GM10248 (cell line): ENCODE measurements at regions not wholly inside any gene's neighbourhood (a gene's known extent, or its start where the extent isn't known, plus 50 kb on each side); places are given as distances from the start of the nearest gene placed in this dataset.
"Not testable (repeated sequence)": the region's sequence is repeated elsewhere in the genome, so short reads cannot be mapped to it uniquely, and the experiment has no call there.

ENCODE experiments used
- CTCF ChIA-PET: fragments of 300-600 bp; sonication (Branson Sonifier 250); formaldehyde crosslinking; extraction: SDS; loops from one replicate; lab custom pipeline; 2021; ENCODE audit warnings: antibody characterized with exemption; lab: Yijun Ruan, JAX
- POLR2A ChIA-PET: fragments of 350-650 bp; sonication (Branson Sonifier 250); formaldehyde crosslinking; extraction: SDS; loops from one replicate; lab custom pipeline; 2020; ENCODE audit warnings: antibody characterized with exemption; lab: Yijun Ruan, JAX
- DNase-seq: peaks from one replicate; pipeline ENCODE4 v3.0.0; 2012; ENCODE audit errors: extremely low spot score
- TF ChIP-seq, protein P1 (sequence below): IDR thresholded peaks from 2 replicates; pipeline ENCODE4 v1.5.1; 2012; ENCODE audit warnings: mild to moderate bottlenecking, low read depth; ENCODE audit errors: extremely low read depth, missing control alignments, control extremely low read depth

DNA sequence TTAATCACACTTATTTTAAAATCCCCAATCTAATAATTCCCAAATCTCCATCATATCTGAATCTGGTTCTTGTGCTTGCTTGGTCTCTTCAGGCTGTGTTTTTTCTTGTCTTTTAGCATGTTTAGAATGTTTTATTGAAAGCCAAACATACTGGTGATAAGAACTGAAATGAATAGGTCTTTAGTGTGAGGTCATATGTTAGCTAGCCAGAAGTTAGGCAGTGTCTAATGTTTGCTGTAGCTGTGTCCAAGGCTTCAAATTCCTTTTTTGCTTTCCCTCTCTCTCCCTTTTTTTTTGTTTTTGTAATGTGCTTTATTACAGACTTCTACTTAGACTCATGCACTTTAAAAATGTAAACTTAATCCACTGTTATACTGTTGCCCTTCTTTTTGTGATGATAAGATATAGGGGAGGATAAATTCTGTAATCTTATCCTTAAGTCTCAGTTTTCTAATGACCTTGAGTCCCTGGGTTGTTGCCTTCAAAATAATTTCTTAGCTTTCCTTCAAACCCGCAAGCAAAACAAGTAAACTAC lies 725.1 kb downstream of the BRINP3 start:
- TF ChIP-seq, protein P1, sequence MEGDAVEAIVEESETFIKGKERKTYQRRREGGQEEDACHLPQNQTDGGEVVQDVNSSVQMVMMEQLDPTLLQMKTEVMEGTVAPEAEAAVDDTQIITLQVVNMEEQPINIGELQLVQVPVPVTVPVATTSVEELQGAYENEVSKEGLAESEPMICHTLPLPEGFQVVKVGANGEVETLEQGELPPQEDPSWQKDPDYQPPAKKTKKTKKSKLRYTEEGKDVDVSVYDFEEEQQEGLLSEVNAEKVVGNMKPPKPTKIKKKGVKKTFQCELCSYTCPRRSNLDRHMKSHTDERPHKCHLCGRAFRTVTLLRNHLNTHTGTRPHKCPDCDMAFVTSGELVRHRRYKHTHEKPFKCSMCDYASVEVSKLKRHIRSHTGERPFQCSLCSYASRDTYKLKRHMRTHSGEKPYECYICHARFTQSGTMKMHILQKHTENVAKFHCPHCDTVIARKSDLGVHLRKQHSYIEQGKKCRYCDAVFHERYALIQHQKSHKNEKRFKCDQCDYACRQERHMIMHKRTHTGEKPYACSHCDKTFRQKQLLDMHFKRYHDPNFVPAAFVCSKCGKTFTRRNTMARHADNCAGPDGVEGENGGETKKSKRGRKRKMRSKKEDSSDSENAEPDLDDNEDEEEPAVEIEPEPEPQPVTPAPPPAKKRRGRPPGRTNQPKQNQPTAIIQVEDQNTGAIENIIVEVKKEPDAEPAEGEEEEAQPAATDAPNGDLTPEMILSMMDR: no peak
- ChIA-PET POLR2A (no interaction called here), CTCF (interaction anchor here (1.1 kb wide), 1 partner anchor 10 kb away, joined by 3 read pairs; no protein-coding TSS in a partner anchor)
- no peak for DNase-seq

DNA sequence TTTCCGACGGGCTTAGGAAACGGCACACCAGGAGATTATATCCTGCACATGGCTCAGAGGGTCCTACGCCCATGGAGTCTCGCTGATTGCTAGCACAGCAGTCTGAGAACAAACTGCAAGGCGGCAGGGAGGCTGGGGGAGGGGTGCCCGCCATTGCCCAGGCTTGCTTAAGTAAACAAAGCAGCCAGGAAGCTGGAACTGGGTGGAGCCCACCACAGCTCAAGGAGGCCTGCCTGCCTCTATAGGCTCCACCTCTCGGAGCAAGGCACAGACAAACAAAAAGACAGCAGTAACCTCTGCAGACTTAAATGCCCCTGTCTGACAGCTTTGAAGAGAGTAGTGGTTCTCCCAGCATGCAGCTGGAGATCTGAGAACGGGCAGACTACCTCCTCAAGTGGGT lies 722.6 kb downstream of the BRINP3 start:
- POLR2A ChIA-PET, CTCF ChIA-PET, DNase-seq: not testable (repeated sequence)

DNA sequence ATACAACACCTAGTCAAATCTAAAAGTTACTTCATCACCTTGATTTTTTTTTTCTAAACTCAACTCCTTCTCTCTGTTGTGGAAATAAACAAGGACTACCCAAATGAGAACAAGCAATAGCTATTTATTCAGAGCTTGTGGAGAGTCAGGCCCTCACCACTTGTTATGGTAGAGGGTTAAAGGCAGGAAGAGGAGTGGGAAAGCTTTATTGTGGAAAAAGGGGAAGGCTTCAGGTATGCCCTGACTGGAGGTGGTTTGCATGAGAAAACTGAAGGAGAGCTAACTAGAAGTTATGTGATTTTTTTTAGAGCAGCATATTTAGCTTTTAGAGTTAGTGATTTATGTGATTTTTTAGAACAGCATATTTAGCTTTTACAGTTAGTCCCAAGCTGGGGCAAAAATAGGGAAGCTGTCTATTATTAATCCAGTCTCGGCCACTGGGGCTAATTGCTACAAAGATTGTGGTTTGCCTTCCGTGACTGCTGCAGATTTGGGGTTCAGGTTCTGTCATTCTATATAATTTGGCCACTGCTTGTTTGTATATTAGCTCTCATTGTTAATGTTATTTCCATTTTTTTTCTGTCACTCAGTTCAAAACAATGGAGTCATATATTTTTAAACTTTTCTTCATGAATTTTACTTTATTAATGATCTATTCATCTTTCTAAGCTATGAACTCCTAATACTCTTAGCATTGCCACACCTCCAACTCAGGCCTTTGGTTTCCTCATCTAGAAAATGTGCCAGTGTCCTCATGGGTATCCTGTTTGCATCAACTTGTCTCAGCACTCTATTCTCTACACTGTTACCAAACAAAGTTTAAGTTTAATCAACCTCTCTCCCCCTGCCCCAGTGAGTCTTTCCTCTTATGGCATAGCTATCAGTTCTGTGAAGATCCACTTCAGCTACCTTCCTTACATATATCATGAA lies 713.0 kb downstream of the BRINP3 start:
- CTCF ChIA-PET: interaction anchor here (3.5 kb wide), 1 partner anchor 20 kb away, joined by 10 read pairs; no protein-coding TSS in a partner anchor
- POLR2A ChIA-PET: no interaction called here
- TF ChIP-seq, protein P1: no peak
- DNase-seq: no peak

DNA sequence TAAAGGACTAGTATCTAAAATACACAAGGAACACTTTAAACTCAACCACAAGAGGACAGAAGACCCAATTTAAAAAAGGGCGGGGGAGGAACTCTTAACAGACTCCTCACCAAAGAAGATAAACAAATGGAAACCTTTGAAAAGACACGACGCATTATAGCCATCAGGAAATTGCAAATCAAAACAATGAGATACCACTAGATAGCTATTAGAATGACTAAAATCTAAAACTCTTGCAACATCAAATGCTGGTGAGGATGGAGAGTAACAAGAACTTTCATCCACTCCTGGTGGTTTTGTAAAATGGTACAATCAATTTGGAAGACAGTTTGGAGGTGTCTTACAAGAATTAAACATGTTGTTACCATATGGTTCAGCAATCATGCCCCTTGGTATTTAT lies 708.2 kb downstream of the BRINP3 start:
- CTCF ChIA-PET: no interaction called here
- DNase-seq: no peak
- TF ChIP-seq, protein P1: no peak
- POLR2A ChIA-PET: no interaction called here

DNA sequence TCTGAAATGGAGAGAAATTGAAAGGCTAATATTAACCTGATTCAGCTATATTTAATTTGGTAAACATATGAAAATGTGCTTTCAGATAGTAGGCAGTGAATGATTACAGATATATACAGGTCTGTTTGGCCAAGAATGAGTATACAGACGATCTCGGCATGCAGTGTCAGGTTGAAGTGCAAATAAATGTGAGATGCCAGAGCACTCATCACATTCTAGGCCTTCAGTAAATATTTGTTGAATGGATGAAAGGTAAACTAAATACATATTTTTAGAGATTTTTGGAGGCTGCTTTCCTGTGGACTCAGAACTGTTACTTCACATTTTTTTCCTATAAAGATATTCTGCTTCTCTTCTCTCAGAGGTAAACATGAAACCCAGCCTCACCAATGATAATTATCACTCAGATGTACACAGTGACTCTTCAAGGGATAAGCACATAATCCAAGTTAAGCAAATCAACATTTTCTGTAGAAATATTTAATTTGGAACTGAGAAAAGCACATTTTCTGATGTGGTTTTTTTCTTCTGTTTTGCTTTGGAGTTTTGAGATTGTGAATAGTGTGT lies 702.9 kb downstream of the BRINP3 start:
- TF ChIP-seq, protein P1: no peak
- DNase-seq: no peak
- CTCF ChIA-PET: interaction anchor here (0.9 kb wide), 1 partner anchor 12 kb away, joined by 3 read pairs; no protein-coding TSS in a partner anchor
- POLR2A ChIA-PET: no interaction called here

DNA sequence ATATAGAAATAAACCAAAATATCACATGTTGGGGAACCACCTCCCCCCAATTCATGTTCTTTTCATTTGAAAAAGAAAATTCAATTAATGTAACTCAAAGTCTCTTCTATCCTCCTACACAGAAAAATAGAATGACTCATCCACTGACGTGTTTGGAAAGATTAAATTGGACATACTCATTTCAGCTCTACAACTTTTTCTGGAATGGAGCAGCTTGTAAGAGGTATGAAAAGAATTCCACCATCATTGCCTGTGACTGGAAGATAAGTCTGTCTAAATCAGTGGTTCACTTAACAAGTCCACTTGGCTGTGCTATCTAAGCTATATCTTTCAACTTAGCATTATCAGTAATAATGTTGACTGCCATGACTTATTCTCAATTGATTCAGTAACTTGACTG lies 702.3 kb downstream of the BRINP3 start:
- TF ChIP-seq, protein P1: no peak
- CTCF ChIA-PET: no interaction called here
- no peak for DNase-seq
- POLR2A ChIA-PET: no interaction called here
